ENCODE measurements at regions not wholly inside any gene's neighbourhood (a gene's known extent, or its start where the extent isn't known, plus 50 kb on each side); places are given as distances from the start of the nearest gene placed in this dataset.

DNA sequence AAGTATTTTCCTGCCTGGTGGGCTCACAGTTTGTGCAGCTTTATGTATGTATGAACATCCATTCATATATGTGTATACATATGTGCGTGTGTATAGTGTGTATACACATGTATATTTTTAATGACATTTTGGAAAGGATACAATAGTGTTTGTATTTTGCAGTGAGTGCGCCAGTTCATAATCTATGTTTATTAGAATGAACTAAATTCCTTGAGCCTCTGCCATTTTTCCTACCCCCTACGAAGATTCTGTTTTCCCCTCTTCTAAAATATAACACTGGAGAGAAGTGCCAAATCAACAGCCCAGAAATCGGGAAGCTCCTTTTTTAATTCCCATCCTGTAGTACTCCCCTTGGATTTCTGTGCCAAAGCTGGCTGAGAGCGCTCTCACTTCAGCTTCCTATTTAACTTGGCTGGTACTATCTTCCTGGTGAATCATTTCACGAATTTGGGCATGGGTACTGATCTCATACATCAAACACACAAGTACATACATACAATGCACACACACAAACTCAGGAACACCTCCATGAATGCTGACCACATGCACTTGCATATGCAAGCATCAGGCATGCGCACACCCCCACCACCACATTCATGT lies 578.4 kb upstream of the WWC1 start:
- no peak for DNase-seq
- no peaks in the 10 kb centered on the region for H3K79me2 ChIP-seq (ENCODE audit: control insufficient read depth, insufficient read depth, low read length)
- no peak overlapping the region for H2AFZ ChIP-seq (ENCODE audit: insufficient read depth, low read depth, low read length, poor library complexity, severe bottlenecking)
- ChIA-PET CTCF (interaction anchor here (1.7 kb wide), 1 partner anchor 16 kb away, joined by 3 read pairs; no protein-coding TSS in a partner anchor), POLR2A (no interaction called here)
- H3K27me3 ChIP-seq (replicated peaks in 1 of 4; ENCODE audit: control extremely low read depth in 1 of 4, control insufficient read depth in 3 of 4, insufficient read depth in 4 of 4, low read length in 3 of 4): no peaks in the 10 kb centered on the region
- intact Hi-C loops (cut with micrococcal nuclease): no loop called here
- Mint-ChIP-seq H3K4me3 (no peak overlapping the region), H3K27me3 (no peaks in the 10 kb centered on the region), H3K4me1 (no peaks in the 10 kb centered on the region), H3K27ac (no peak overlapping the region), H3K9me3 (ENCODE audit: insufficient read depth) (no peaks in the 10 kb centered on the region)
- WGBS (ENCODE audit: insufficient coverage): 87% methylated on average over 4 of the region's 7 CpGs
- no peaks in the 10 kb centered on the region for H4K20me1 ChIP-seq (ENCODE audit: control insufficient read depth, insufficient read depth, low read length, poor library complexity, severe bottlenecking)
- no peaks in the 10 kb centered on the region for H3K36me3 ChIP-seq (replicated peaks in 1 of 2; ENCODE audit: control extremely low read depth in 1 of 2, control insufficient read depth in 1 of 2, extremely low read depth in 1 of 2, insufficient read depth in 2 of 2, low read length in 1 of 2)
- no peak for ATAC-seq (ENCODE audit: low read depth)
- H3K9me3 ChIP-seq (ENCODE audit: control extremely low read depth in 1 of 3, control insufficient read depth in 2 of 3, insufficient read depth in 1 of 3, low read length in 2 of 3): no peaks in the 10 kb centered on the region
- no peak overlapping the region for H3K27ac ChIP-seq (ENCODE audit: low read length in 2 of 2)
- TF ChIP-seq CTCF (IDR thresholded peaks at IDR 0.05) (no peak), EZH2 (IDR thresholded peaks at IDR 0.05; ENCODE audit: borderline replicate concordance, insufficient read depth, low read depth, low read length, poor library complexity, severe bottlenecking) (no peak)
- H3K4me1 ChIP-seq (ENCODE audit: control insufficient read depth in 2 of 2, insufficient read depth in 2 of 2, low read length in 2 of 2): no peaks in the 10 kb centered on the region
- no peak overlapping the region for H3K4me3 ChIP-seq (ENCODE audit: control extremely low read depth in 1 of 5, extremely low read depth in 1 of 5, insufficient read depth in 1 of 5, low read depth in 2 of 5, low read length in 4 of 5)
- H3K4me2 ChIP-seq (replicated peaks; ENCODE audit: low read depth, low read length, poor library complexity, severe bottlenecking): no peak overlapping the region
- H3K9ac ChIP-seq (ENCODE audit: low read length): no peak overlapping the region

DNA sequence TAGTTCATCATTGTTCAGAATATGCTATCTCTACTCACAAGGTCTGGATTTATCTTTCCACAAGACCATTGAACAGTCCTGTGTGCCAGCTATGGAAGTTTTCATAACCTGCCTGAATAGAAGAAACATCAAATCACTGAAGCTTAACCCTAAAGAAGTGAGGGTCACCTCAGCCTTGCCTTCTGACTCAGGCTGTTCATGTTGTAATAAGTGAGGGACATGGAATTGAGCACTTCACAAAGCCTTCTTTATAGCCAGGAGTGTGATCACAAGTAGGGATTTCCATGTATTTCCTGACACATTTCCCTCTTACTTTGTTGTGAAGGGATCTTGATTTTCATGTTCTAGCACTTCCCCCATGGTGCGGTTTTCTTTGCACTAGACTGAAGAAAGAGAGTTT lies 577.5 kb upstream of the WWC1 start:
- no peak for TF ChIP-seq EZH2 (IDR thresholded peaks at IDR 0.05; ENCODE audit: borderline replicate concordance, insufficient read depth, low read depth, low read length, poor library complexity, severe bottlenecking)
- TF ChIP-seq CTCF (IDR thresholded peaks at IDR 0.05): no peak
- Histone ChIP-seq H2AFZ (ENCODE audit: insufficient read depth, low read depth, low read length, poor library complexity, severe bottlenecking) (no peak overlapping the region), H3K4me2 (replicated peaks; ENCODE audit: low read depth, low read length, poor library complexity, severe bottlenecking) (no peak overlapping the region), H3K4me3 (ENCODE audit: control extremely low read depth in 1 of 5, extremely low read depth in 1 of 5, insufficient read depth in 1 of 5, low read depth in 2 of 5, low read length in 4 of 5) (no peak overlapping the region), H4K20me1 (ENCODE audit: control insufficient read depth, insufficient read depth, low read length, poor library complexity, severe bottlenecking) (no peaks in the 10 kb centered on the region), H3K4me1 (ENCODE audit: control insufficient read depth in 2 of 2, insufficient read depth in 2 of 2, low read length in 2 of 2) (no peaks in the 10 kb centered on the region), H3K27me3 (replicated peaks in 1 of 4; ENCODE audit: control extremely low read depth in 1 of 4, control insufficient read depth in 3 of 4, insufficient read depth in 4 of 4, low read length in 3 of 4) (no peaks in the 10 kb centered on the region), H3K79me2 (ENCODE audit: control insufficient read depth, insufficient read depth, low read length) (no peaks in the 10 kb centered on the region), H3K36me3 (replicated peaks in 1 of 2; ENCODE audit: control extremely low read depth in 1 of 2, control insufficient read depth in 1 of 2, extremely low read depth in 1 of 2, insufficient read depth in 2 of 2, low read length in 1 of 2) (no peaks in the 10 kb centered on the region), H3K9me3 (ENCODE audit: control extremely low read depth in 1 of 3, control insufficient read depth in 2 of 3, insufficient read depth in 1 of 3, low read length in 2 of 3) (no peaks in the 10 kb centered on the region), H3K27ac (ENCODE audit: low read length in 2 of 2) (no peak overlapping the region), H3K9ac (ENCODE audit: low read length) (no peak overlapping the region)
- WGBS (ENCODE audit: insufficient coverage): no CpG with 5 or more reads among the region's 1 CpG
- H3K27ac Mint-ChIP-seq: no peak overlapping the region
- no peak overlapping the region for H3K4me3 Mint-ChIP-seq
- H3K9me3 Mint-ChIP-seq (ENCODE audit: insufficient read depth): no peaks in the 10 kb centered on the region
- intact Hi-C loops (cut with micrococcal nuclease): no loop called here
- ATAC-seq (ENCODE audit: low read depth) (no peak), DNase-seq (no peak)
- H3K27me3 Mint-ChIP-seq: no peaks in the 10 kb centered on the region
- CTCF ChIA-PET: interaction anchor here (1.7 kb wide), 1 partner anchor 15 kb away, joined by 3 read pairs; no protein-coding TSS in a partner anchor
- POLR2A ChIA-PET: no interaction called here
- H3K4me1 Mint-ChIP-seq: no peaks in the 10 kb centered on the region
